Kidney epithelial cell (primary cell): ENCODE measurements at regions not wholly inside any gene's neighbourhood (a gene's known extent, or its start where the extent isn't known, plus 50 kb on each side); places are given as distances from the start of the nearest gene placed in this dataset.

Source experiments
- DNase-seq: peaks from one replicate; pipeline ENCODE4 v3.0.0-alpha.2; 2010; ENCODE audit warnings: low read depth
- H3K27me3 ChIP-seq: 2 replicates; pipeline ENCODE4 v1.6.0; 2011; ENCODE audit warnings: low read length; ENCODE audit not compliant: control insufficient read depth, insufficient read depth
- H3K36me3 ChIP-seq: 2 replicates; pipeline ENCODE4 v1.5.1; 2011; ENCODE audit warnings: low read length; ENCODE audit not compliant: control insufficient read depth, insufficient read depth
- H3K4me3 ChIP-seq: 2 replicates; pipeline ENCODE4 v1.5.1; 2011; ENCODE audit warnings: low read depth, mild to moderate bottlenecking, control low read depth, low read length
- TF ChIP-seq, protein P1 (sequence below): IDR thresholded peaks from 2 replicates; pipeline ENCODE4 v1.5.1; 2011; ENCODE audit warnings: mild to moderate bottlenecking, moderate library complexity, low read length, control low read depth, inconsistent platforms; ENCODE audit not compliant: insufficient read depth, poor library complexity, severe bottlenecking

DNA sequence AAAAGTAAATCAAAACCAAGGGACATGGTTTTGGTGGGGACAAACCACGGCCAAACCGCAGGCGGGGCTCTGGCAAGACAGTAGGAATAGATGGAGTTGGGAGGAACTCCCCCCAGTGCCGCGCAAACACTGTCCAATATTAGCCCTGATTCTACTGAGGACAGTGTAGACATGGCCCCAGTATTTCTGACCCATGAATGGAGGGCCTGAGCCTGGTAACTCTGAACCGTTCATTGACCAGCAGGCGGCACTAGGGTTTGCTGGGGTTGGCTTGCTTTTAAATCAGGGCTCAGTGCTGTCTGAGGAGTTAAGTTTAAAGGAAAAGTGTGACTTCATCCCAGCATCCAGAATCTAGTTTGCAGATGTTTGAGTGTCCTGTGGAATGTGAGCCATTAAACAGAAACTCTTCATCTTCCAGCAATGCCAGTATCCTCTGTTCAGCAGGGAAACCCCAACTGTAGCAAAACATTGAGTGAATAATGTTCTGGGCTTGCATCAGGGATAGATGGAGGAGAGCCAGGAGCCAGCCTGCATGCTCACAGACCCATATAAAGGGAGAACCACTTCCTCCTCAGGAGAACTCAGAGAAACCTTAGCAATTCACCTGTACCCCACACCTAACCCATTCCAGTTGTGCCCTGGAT lies 147.4 kb upstream of the PRSS58 start:
- no peaks in the 10 kb centered on the region for H3K27me3 ChIP-seq
- no peak for DNase-seq
- H3K4me3 ChIP-seq = no peak overlapping the region
- TF ChIP-seq, protein P1, sequence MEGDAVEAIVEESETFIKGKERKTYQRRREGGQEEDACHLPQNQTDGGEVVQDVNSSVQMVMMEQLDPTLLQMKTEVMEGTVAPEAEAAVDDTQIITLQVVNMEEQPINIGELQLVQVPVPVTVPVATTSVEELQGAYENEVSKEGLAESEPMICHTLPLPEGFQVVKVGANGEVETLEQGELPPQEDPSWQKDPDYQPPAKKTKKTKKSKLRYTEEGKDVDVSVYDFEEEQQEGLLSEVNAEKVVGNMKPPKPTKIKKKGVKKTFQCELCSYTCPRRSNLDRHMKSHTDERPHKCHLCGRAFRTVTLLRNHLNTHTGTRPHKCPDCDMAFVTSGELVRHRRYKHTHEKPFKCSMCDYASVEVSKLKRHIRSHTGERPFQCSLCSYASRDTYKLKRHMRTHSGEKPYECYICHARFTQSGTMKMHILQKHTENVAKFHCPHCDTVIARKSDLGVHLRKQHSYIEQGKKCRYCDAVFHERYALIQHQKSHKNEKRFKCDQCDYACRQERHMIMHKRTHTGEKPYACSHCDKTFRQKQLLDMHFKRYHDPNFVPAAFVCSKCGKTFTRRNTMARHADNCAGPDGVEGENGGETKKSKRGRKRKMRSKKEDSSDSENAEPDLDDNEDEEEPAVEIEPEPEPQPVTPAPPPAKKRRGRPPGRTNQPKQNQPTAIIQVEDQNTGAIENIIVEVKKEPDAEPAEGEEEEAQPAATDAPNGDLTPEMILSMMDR = no peak
- no peaks in the 10 kb centered on the region for H3K36me3 ChIP-seq

DNA sequence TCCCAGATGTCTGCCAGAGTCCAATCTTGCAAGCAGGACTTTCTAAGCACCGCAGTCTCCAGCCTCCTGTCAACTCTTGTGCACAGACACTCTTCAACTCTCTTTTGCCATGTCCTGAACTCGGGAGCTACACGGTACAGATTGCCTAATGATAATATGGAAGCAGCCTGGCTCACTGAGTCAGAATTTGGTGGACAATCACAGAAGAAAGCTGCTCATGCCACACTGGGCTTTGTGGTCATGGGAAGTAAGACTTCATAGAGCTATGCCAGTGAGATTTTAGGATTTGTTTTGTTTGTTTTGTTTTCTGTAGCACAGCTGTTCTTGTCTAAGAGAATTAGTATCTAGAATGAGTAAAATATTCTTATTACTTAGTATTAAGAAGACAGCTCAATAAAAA lies 144.1 kb upstream of the PRSS58 start:
- DNase-seq = no peak
- no peaks in the 10 kb centered on the region for H3K27me3 ChIP-seq

GRCh38 chr7:142400042-142400533 lies 142.2 kb upstream of the PRSS58 start:
- H3K27me3 ChIP-seq = no peaks in the 10 kb centered on the region
- no peak overlapping the region for H3K4me3 ChIP-seq
- no peaks in the 10 kb centered on the region for H3K36me3 ChIP-seq
- no peak for DNase-seq
- TF ChIP-seq, protein P1 = no peak

More for the DNA sequence above, 144.1 kb upstream of the PRSS58 start:
- TF ChIP-seq, protein P1 = no peak
- Histone ChIP-seq H3K4me3 (no peak overlapping the region), H3K36me3 (no peaks in the 10 kb centered on the region)

- H3K36me3 ChIP-seq = no peaks in the 10 kb centered on the region
- no peak overlapping the region for H3K4me3 ChIP-seq
- TF ChIP-seq, protein P1 = peak; percentile 25
- H3K27me3 ChIP-seq = no peaks in the 10 kb centered on the region
- DNase-seq = no peak
Measured at GRCh38 chr7:142391191-142391992, 133.5 kb upstream of the PRSS58 start.

- TF ChIP-seq, protein P1 = no peak
- no peaks in the 10 kb centered on the region for H3K27me3 ChIP-seq
- no peak for DNase-seq
- H3K36me3 ChIP-seq = no peaks in the 10 kb centered on the region
- no peak overlapping the region for H3K4me3 ChIP-seq
Measured at GRCh38 chr7:142389544-142389943, 131.7 kb upstream of the PRSS58 start.
